HG03432 (cell line): ENCODE measurements at regions not wholly inside any gene's neighbourhood (a gene's known extent, or its start where the extent isn't known, plus 50 kb on each side); places are given as distances from the start of the nearest gene placed in this dataset.
"Not testable (repeated sequence)": the region's sequence is repeated elsewhere in the genome, so short reads cannot be mapped to it uniquely, and the experiment has no call there.

Experiments
- ATAC-seq: cut with Tn5 transposase; IDR thresholded peaks from one replicate; pipeline ENCODE4 v1.9.1; 2021; ENCODE audit warnings: mild to moderate bottlenecking, moderate library complexity; ENCODE audit not compliant: unreplicated experiment

GRCh38 chr7:121745856-121746255 lies 127.1 kb upstream of the PTPRZ1 start:
- no peak for ATAC-seq

GRCh38 chr7:121744877-121745276 lies 128.1 kb upstream of the PTPRZ1 start:
- ATAC-seq = no peak

GRCh38 chr7:121744319-121744718 lies 128.6 kb upstream of the PTPRZ1 start:
- peak; percentile 77 for ATAC-seq

GRCh38 chr7:121741896-121742295 lies 131.1 kb upstream of the PTPRZ1 start:
- ATAC-seq = no peak

GRCh38 chr7:121739465-121739864 lies 133.5 kb upstream of the PTPRZ1 start:
- ATAC-seq = no peak

GRCh38 chr7:121730869-121731268 lies 142.1 kb upstream of the PTPRZ1 start:
- ATAC-seq = no peak

- ATAC-seq = no peak
These were observed 158.2 kb upstream of the PTPRZ1 start for GRCh38 chr7:121714559-121715303.

GRCh38 chr7:121712961-121713360 lies 160.0 kb upstream of the PTPRZ1 start:
- not testable (repeated sequence) for ATAC-seq

GRCh38 chr7:121697731-121698316 lies 175.1 kb upstream of the PTPRZ1 start:
- ATAC-seq = no peak

GRCh38 chr7:121696954-121697353 lies 176.0 kb upstream of the PTPRZ1 start:
- no peak for ATAC-seq

- ATAC-seq = no peak
These were observed 183.2 kb upstream of the PTPRZ1 start for GRCh38 chr7:121689749-121690148.

- ATAC-seq = no peak
These were observed 191.3 kb upstream of the PTPRZ1 start for GRCh38 chr7:121681700-121682099.

- ATAC-seq = no peak
These were observed 196.8 kb upstream of the PTPRZ1 start for GRCh38 chr7:121676168-121676567.

GRCh38 chr7:121674455-121674854 lies 198.5 kb upstream of the PTPRZ1 start:
- not testable (repeated sequence) for ATAC-seq

- no peak for ATAC-seq
These were observed 203.8 kb upstream of the PTPRZ1 start for GRCh38 chr7:121669144-121669543.

GRCh38 chr7:121666306-121666705 lies 206.7 kb upstream of the PTPRZ1 start:
- ATAC-seq = no peak

- no peak for ATAC-seq
These were observed 229.6 kb upstream of the PTPRZ1 start for GRCh38 chr7:121643320-121643719.

GRCh38 chr7:121639705-121640104 lies 233.3 kb upstream of the PTPRZ1 start:
- no peak for ATAC-seq

- no peak for ATAC-seq
These were observed 234.7 kb upstream of the PTPRZ1 start for GRCh38 chr7:121638286-121638685.

GRCh38 chr7:121634356-121634755 lies 238.2 kb upstream of the FAM3C start:
- ATAC-seq = no peak

GRCh38 chr7:121633186-121633585 lies 237.1 kb upstream of the FAM3C start:
- ATAC-seq = no peak

GRCh38 chr7:121624958-121625357 lies 228.8 kb upstream of the FAM3C start:
- no peak for ATAC-seq
